NCI-H526 (cell line): ENCODE measurements at regions not wholly inside any gene's neighbourhood (a gene's known extent, or its start where the extent isn't known, plus 50 kb on each side); places are given as distances from the start of the nearest gene placed in this dataset.
"Not testable (repeated sequence)": the region's sequence is repeated elsewhere in the genome, so short reads cannot be mapped to it uniquely, and the experiment has no call there.

Experiments used
- DNase-seq, 2 experiments: peaks; one replicate each; lab custom pipeline; 2025; lab: John Stamatoyannopoulos, UW

DNA sequence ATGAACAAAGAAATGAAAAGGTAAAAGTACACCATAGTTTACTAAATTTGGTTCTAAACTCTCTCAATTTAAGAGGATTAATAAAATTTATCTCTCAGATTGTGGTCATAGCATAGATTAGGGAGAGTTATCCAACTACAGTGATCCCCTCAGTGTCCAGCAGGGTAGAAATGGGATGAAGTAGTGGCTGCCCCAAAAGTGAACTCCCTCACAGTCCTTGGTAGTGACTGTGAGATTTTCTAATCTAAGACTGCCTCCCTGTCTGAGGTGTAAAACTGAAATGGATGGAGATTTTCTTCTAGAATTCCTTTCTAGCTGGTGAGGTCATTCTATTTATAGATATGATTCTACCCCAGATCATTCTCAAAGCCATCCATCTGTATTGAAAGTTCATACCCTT lies 455.5 kb downstream of the ACTL7B start:
- DNase-seq, result no peak

GRCh38 chr9:108399851-108400250 lies 455.9 kb downstream of the ACTL7B start:
- DNase-seq, result no peak

- DNase-seq, result no peak
Measured at GRCh38 chr9:108397286-108397685, 458.5 kb downstream of the ACTL7B start.

DNA sequence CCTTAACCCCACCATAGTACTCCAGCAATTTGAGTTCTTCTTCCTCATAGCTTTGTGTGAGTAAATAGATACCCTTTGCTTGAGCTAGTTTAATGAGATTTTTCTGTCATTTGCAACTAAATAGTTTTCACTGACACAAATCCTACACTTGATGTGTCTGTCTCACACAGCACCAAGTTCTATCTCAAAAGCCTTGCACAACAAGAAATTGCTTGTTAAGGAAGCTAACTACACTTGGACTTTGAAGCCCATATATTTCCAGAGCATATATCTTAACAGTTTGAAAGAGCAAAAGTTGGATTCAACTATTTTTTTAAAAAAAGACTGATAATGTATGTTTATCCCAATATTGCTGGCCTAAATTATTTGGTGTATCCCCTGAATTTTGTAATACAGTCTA lies 459.2 kb downstream of the ACTL7B start:
- DNase-seq, result no peak

DNA sequence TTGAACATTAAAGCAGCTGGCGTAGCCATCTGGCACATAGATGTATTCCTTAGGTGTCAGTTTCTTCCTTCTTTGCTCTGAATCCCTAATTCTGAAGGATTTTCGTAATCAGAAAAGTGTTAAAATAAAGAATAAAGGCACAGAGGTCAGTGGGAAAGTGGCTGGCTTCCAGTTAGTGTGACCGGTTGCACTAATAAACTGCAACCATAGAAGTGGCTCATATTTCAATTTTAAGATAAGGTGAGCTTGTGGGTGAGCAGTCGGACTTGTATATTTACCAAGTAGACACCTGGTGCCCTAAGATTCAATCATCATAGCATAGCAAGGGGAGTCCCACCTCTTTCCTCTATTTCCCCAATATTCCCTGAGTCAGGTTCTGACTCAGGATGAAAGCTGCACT lies 459.6 kb downstream of the ACTL7B start:
- DNase-seq, result no peak

DNA sequence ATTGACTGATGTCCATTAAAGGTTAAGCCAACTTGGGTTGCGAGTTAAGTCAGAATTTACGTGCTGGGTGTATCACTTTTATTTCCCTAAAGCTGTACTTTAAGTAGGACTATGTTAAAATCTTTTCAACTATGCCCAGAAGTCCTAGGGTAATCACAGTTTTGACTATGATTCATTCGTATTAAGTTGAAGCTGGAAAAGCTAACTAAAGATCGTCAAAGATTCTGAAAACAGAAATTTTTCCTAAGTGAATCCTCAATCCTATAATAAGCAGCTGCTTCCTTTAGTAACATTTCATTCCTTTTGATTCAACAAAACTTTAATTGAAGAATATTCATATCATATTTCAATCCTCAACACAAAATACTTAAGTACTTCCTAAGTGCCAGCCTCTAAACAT lies 460.4 kb downstream of the ACTL7B start:
- no peak for DNase-seq

DNA sequence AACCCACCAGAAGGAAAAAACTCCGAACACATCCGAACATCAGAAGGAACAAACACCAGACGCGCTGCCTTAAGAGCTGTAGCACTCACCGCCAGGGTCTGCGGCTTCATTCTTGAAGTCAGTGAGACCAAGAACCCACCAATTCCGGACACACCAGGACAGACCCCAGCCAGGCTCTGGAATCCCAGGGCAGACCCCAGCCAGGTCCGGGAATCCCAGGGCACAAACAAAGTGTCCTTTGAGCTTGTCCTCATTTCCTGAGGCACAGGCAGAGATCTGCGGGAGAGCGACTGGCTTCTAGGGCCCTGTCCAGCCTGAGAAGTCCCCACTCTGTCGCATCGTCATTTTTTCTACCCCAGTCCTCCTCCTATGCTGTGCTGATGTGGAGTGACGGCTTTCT lies 461.1 kb downstream of the ACTL7B start:
- no peak for DNase-seq

DNA sequence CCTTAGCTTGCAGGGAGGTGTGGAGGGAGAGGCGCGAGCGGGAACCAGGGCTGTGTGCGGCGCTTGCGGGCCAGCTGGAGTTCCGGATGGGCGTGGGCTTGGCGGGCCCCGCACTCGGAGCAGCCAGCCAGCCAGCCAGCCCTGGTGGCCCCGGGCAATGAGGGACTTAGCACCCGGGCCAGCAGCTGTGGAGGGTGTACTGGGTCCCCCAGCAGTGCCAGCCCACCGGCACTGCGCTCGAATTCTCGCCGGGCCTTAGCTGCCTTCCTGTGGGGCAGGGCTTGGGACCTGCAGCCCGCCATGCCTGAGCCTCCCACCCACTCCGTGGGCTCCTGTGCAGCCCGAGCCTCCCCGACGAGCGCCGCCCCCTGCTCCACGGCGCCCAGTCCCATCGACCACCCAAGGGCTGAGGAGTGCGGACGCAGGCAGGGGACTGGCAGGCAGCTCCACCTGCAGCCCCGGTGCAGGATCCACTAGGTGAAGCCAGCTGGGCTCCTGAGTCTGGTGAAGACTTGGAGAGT lies 462.2 kb downstream of the ACTL7B start:
- not testable (repeated sequence) for DNase-seq

DNA sequence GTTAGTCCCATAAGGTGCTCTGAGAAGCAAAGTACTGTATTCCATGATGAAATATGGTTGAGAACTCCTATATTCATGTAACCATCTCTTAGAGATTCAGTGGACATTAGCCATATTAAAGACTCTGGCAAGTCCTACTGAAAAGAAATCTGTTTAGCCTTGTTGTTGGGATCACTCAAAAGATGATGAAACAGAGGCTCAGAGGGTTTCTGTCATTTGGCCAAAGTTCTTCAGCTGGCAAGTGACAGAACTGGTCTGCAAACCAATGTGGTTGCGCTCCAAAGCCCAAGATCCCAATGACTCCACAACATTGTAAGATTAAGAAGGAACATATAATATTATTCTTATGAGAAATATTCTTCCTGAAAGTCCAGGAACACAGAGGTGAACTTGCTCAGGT lies 462.9 kb downstream of the ACTL7B start:
- DNase-seq, result no peak

DNA sequence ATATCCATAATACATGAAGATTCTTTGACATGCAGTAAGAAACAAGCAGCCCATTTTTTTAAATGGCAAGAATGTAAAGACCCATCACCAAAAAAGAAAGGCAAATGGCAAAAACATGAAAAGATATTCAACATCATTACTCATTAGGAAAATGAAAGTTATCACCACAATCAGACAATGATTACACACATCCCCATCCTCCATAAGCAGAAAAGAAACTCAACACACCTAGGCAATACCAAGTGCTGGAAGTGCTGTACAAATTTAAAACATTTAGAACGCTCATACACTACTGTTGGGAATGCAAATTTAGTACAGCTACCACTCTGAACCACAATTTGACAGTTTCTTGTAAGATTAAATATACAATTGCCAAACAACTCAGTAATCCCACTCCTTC lies 466.7 kb downstream of the ACTL7B start:
- peak in 1 of 2 experiments; percentile 5 for DNase-seq

DNA sequence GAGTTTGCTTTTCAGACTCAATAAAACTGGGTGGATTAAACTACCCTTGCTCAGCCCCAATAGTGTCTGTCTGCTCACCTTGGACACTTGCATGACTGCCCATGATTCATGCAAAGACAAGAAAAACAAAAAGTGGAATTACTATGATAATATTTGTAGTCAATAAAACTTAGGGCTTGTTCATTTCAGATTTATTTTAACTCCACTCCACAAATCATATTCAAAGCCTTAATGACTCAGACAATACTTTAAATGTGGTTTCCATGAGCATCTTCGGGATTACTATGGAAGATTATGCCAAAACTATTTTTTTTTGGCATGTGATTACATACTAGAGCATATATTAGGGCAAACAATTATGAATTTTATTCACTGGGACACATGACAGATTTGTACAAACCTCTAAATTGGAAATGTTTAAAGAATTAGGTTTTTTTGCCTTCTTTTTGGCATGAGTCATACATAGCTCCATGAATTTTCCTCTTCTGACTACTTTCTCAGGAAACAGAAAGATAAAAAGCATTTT lies 468.9 kb downstream of the ACTL7B start:
- DNase-seq, result no peak

DNA sequence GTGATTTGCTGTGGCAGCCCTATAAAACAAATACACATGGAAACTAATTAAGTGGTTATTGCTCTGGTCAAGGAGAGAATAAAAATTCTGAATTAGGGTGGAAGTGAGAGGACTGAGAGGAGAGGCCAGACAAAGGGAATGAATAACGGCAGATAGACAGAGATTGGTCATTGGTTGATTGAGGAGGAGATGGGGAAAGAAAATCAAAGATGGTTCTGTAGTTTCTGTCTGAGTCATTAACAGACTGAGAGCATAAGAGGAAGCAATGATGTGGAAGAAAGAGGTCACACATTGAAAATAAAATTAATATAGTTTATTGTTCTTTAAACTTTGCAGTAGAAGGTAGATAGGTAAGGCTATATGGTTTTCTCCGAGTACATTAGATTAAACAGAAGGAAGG lies 469.8 kb downstream of the ACTL7B start:
- DNase-seq, result no peak

DNA sequence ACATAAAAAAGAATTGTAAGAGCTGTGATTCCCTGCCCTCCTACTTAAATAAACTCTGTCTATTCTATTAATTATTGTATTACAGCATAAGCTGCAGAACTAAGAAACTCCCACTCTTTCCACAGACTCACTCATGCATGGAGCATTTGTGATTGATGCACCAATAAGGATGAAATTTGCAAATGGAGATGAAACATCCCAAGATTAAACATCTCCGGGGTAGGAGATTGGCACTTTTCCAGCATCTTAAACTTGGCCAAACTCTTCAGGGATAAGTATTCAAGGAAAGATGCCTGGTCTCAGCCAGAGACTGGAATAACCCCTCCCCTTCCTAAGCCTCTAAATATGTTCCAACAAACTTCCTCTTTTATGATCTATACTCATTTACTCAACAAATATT lies 472.0 kb downstream of the ACTL7B start:
- no peak for DNase-seq

GRCh38 chr9:108382310-108382709 lies 473.5 kb downstream of the ACTL7B start:
- DNase-seq, result no peak

- DNase-seq, result no peak
Measured at GRCh38 chr9:108377881-108378280, 477.9 kb downstream of the ACTL7B start.

GRCh38 chr9:108377382-108377781 lies 478.4 kb downstream of the ACTL7B start:
- no peak for DNase-seq

- DNase-seq, result no peak
Measured at GRCh38 chr9:108376140-108376539, 479.6 kb downstream of the ACTL7B start.

- no peak for DNase-seq
Measured at GRCh38 chr9:108374626-108375025, 481.2 kb downstream of the ACTL7B start.

GRCh38 chr9:108367188-108367587 lies 488.6 kb downstream of the ACTL7B start:
- no peak for DNase-seq

DNA sequence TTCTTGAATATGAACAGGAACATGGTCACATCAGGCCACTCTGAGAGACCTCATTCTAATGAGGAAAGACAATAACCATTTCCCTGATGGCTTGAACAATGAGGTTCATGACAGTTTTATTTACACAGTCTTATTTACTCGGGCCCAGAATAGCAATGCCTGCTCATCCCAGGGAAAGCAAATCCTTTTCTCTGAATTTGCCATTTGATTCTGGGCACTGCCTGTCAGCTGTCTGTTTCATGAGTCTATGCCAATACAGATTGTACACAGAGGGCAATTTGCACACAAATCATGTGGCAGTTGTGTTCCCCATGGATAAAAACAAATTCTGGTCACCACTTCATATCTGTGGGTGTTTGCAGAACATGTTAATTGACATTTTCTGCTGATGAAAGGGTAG lies 492.5 kb downstream of the ACTL7B start:
- DNase-seq, result peak; percentile 50 to 69

- no peak for DNase-seq
Measured at GRCh38 chr9:108360304-108360703, 495.5 kb downstream of the ACTL7B start.

DNA sequence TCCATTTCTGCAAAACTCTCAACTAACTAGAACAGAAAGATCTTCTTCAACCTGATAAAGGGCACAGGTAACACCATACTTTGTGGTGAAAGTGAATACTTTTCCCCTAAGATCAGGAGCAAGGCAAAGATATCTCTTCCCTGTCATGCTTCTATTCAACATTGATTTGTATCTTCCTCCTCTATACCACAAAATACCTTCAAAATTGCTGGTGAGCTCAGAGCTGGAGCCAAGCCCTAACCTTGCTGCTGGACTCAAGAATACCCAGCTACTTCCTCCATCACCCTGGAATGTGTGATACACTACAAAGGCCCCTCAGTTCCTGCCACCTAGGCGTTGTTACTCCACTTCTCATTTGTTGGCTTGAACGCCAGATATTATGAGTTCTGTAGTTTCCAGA lies 499.0 kb downstream of the ACTL7B start:
- DNase-seq, result no peak

DNA sequence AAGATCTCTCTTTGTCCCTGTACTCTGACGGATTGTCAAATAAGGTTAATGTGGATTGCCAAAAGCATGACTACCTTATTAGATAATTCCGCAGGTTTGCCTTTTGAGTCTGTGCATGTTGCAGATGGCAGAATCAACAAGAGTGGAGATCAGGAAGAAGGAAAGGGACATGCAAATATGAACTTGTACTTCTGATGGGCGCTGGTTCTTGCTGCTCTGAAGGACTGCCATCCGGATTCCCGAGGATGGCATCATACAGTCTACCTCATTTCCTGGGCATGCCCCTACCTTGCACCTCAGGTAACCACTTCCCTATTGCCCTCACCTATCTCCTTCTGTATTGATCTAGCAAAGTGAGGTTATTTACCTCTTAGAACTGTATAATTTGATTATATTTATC lies 504.2 kb downstream of the ACTL7B start:
- DNase-seq, result no peak

DNA sequence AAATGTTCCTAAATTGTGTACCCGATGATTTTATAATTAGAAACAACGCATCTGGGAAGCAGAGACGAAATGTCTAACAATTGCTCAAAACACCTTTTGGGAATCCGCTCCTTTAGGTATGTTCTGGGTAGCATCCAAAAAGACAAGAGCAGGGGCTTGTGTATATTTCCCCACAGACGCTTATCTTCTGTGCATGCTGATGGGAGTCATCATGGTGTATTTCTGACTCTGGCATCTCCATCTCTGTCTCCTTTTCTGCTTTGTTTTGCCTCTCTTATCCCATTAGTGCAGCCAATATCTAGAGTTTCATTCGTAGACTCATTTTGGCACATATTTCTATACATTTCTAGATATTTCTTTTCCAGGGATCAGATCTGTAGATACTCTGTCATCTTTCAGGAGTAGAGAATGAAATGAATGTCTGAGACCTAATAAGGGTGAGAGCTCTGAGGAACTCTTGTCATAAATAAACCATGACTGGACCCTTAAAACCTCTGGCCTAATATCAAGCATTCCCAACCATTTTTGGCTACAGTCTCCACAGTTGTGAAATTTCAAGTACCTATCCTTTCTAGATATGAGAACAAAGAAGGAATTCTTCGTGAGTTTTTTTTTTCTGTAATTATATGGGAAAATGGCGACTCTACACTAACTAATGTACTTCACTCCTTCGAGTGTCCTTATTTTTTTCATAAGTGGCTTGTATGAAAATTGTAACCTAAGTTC lies 508.2 kb downstream of the ACTL7B start:
- DNase-seq, result no peak
